ENCODE measurements at regions not wholly inside any gene's neighbourhood (a gene's known extent, or its start where the extent isn't known, plus 50 kb on each side); places are given as distances from the start of the nearest gene placed in this dataset.

DNA sequence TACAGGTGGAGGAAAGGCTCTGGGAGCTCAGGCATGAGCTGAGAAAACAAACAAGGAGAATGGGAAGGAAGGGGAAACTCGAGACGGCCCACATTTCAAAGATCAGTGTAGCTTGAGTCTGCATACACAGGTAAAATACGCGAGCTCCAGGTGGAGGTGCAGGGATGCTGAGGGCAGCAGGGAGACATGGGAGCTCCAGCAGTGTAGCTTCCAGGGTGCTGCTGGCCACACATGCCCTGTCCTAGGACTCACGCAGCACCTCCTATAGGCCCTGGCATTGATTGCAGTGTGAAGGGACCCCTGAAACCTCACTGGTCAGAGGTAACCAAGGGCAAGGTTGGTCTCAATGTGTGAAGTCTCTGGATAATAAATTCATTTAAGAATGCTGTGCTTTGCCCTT lies 362.8 kb upstream of the HS6ST1 start:
- no peak for DNase-seq

DNA sequence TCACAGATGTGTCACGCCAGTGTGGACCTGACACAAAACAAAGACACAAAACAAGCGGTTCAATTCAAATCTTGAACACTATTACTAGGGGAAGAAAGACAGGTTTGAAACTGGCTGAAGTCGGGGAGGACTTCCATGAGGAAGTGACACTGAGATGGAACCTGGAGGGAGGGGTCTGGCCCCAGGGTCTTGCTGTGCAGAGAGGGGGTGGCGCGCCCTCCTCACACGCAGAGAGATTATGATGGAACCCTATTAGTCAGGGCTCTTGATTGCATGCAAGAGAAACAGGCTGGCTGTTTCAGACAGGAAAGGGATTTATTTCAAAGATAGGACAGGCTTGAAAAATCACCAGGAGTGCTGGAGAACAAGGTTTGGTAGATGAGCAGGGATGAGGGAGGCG lies 363.6 kb upstream of the HS6ST1 start:
- no peak for DNase-seq

DNA sequence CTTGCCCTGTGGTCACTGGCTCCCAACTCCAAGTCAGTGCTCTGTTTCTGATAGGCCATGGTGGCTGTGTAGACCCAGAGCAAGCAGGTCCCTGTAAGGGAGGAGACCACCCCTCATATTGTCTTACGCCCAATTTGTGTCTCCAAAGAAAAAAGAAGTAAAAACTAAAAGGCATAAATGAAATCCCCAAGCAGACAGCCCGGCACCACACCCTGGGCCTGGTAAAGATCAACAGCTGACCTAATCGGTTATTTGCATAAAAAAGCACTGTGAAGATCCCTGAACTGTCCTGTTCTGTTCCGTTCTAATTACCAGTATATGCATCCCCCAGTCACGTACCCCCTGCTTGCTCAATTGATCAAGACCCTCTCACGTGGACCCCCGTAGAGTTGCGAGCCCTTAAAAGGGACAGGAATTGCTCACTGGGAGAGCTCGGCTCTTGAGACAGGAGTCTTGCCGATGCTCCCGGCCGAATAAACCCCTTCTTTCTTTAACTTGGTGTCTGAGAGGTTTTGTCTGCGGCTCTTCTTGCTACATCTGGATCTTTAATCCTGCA lies 364.1 kb upstream of the HS6ST1 start:
- no peak for DNase-seq

DNA sequence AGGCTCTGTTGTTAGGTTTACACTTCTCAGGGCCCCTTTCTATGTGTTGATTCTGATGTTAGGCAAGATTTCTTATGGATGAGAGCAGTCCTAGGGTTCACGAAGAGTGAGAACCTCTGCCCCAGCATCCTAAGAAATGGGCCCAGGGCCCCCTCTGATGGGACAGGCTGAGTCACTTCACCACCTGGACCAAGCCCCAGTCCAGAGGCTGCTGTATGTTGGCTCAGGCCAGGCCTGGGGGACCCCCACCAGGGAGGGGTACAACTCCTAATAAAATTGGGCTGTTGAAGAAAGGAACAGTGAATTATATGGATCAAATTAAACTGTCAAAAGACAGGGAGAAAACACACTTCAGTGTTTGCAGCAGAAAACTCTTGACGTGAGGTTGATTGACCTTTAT lies 365.9 kb upstream of the HS6ST1 start:
- DNase-seq = no peak

DNA sequence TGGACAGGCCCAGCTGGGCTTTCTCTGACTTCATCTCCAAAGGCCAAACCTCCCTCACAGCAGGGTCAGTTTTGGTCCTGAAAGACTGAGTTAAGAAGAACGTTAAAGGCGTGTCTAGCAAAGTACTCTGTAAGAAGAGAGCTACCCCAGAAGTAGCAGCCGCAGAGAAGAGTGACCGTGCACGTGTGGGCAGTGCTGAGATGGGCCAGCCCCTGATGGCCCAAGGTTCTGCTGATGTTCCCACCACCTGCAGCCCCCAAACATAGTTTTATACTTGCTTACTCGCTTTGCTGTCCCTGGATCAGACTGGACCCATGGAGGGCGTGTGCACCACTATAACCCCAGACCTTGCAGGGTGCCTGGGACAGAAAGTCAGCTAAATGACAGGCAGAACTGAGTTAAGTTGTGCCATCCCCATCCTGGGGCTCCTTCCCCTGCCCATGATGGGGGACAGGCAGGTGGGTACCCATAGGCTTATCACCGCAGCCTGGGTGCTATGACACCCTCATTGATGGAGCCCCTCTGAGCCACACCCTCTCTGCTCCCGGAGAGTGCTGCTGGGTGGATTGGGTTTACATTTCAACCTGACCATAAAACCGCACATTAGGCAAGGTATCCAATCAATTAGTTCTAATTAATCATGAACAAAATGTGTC lies 367.3 kb upstream of the HS6ST1 start:
- no peak for DNase-seq

DNA sequence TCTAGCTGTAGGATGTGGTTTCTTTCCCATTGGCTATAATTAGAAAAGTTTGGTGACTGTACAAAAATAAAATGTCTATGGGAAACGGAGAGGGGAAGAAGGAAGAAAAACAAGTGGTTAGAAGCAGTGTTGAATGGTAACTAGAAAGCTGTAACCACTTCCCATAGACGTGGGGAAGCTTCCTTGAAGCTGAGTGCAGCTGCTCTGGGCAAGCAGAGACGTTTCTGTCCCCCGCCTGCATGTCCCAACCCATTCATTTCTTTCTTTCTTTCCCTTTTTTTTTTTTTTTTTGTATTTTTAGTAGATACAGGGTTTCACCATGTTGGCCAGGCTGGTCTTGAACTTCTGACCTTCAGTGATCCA lies 367.8 kb upstream of the HS6ST1 start:
- no peak for DNase-seq

DNA sequence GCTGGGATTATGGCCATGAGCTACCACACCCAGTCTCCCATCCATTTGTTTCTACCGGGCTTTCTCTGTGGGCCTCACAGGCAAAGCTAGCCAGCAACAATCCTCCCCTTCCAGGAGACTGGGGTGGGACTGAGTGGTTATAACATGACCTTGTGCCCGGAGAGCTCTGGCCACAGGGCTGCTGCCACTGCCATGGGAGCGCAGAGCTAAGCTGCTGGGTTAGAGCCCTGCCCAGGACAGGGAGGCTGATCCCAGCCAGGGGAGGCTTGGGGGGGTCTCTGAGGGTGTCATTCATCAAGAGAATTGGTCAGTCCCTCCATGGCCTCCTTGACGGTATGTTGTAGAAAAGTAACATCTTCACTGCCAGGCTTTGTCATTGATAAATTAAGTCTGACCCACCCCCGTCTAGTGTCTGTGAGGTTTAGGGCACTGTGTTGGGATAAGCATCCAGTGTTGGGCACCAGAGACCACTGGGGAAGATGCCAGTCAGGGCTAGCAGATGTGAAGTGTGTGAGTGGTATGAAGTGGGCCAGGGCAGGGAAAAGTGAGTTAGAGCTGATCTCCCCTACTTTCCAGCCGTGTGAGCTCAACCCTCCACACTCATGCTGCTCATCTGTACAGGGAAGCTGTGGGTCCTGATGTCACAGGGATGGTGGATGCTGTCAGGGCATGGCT lies 368.4 kb upstream of the HS6ST1 start:
- DNase-seq = no peak

DNA sequence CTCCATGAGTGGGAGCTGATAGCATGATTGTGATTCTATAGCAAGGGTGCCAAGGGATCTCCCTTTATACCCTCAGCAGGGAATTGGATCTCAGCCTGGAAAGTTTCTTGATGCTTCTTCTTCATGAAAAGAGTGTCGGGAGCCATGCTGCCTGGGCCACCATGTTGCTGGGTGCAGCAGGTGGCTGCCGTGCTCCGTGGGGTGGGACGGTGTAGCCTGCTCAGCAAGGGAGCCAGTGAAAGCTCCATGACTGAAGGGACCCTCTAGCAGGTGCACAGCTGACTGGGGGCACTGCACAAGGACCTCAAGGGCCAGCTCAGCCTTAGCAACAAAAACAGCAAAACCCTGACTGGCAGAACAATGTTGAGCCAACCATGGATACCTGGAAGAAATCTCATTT lies 368.9 kb upstream of the HS6ST1 start:
- DNase-seq = no peak

DNA sequence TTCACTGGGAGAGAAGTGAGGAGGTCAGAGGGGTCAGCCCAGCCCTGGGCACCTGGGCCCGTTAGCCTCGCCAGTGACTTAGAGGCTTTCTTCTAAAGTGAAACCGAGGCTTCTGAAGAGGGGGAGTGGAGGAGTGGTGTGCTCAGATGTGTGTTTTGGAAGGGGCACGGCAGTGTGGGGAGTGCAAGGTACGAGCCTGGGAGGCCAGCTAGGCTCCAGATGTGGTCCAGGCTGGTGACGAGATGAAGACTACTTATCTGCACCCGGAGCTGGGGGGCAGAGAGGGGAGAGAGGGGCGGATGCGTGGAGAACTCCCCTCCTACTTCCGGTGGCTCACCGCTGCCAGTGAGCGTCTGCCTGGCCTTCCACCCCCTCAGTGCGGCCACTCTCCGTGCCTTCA lies 371.3 kb upstream of the HS6ST1 start:
- DNase-seq = no peak

DNA sequence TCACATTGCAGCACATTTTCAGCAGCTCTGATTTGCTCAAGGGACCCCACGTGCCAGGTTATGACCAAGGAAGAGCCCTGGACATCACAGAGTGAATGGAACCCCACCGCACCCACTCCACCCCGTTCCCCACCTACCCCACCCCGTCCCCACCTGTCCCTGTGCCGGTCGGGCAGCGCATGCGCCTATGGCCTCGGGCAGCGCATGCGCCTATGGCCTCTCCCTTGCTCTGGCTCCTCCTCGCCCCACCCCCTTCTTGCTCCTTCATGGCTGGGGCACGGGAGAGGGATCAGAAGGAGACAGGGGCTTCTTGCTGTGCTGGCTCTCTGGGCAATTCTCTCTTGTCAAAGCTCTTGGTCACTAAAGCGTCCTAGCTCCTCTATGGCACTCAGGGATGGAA lies 371.8 kb upstream of the HS6ST1 start:
- DNase-seq = no peak

DNA sequence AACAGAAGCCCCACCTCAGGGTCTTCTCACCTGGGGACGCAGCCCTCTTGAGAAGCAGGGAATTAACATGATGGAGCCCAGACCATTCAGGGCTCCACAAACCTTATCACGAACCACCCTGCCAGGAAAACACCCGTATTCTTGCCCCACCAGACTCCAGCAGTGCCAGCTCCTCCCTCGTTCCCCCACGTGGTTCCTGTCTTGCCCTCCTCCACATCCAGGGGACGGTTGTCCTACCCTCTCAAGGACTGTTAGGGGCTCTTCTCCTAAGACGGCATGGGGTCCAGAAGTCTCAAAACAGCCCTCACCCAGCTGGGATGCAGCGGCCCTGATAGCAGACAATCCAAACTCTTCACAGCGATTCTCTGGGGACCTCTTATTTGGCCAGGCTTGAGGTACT lies 372.2 kb upstream of the HS6ST1 start:
- DNase-seq = no peak

DNA sequence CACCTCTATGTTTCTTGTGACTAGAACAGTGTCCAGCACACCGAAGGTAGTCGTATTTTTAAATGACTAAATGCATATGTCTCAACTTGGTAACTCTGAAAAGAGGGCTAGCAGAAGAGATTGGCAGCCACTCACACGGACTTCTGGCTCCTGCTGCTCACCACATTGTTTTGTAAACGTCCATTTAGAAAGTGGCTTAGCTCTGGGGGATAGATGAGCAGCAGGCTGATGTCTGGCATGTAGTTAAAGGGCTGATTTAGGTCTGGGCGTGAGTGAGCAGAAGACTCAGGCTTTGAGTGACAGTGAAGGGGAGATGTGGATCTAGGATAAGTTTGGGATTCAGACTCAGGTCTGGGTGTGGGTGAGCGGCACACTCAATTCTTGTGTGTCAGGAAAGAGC lies 372.9 kb upstream of the HS6ST1 start:
- no peak for DNase-seq

DNA sequence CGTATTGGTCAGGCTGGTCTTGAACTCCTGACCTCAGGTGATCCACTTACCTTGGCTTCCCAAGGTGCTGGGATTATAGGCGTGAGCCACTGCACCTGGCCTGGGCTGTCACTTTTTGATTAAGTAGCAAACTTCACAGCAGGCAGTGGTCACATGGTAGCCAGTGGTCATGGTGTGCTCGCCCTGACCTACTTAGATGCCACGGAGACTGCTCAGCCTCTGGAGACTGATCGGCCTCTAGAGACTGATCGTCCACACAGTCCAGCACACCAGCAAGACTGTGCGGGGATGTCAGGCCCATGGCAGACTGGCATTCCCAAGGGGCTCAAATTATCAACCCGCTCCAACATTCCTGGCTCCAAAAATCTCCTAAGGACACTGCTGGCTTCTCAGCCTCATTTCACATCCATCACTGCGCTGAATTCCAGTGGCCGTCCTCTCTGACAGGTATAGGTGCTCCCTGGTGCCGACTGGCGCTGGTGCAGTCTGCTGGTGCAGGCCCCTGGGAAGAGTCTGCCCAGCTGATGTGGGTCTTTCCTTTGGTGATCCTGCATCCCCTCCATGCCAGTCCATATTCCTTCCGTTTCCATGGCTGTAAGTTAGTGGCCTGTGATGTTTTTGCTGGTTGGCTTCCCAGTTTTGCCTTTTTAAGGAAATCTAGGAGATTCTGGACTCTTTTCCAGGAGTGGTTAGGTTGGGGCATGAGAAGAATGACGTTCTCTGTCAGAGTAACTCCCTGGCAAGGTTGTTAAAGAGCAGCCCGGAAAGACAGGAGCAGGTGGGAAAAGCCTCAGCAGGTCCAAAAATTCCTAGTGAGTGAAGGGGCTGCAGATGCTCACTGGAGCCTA lies 374.5 kb upstream of the HS6ST1 start:
- no peak for DNase-seq

DNA sequence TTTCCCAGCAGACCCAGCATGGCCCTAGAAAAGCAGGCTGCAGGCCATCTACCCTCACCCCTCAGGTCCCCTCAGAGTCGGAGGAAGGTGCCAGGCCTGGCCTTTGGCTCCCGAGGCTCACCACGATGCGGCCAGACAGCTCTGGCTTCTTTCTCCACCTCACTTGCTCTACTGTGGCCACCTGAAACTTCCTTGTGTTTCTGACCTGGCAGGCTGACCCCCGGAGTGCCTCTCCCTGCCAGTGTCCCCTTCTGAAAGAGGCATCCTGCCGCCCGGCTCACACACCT lies 375.0 kb upstream of the HS6ST1 start:
- DNase-seq = no peak

DNA sequence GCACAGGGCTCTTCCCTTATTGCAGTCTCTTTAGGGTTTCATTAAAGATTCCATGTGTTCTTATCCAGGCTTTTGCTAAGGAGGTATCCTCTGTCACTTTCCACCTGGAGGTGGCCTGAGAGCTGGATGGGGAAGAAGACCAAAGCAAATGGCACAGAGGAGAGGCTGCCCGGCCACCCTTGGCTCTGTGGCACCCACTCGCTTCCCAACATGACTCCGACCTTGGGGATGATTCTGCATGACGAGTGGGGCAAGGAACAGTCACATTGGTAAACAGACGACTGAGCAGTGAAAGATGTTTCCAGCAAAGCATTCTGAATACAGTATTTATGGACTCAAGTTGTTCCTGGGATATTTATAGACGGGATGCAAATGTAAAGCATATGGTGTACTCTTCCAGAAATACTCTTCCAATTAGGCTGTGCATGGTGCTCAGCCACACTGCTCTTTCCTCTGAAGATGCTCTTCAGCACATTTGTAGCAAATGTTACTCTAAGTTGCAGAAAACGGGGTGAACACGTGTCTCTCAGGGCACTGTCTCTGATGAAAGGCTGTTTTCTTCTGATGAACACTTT lies 377.1 kb upstream of the HS6ST1 start:
- no peak for DNase-seq

DNA sequence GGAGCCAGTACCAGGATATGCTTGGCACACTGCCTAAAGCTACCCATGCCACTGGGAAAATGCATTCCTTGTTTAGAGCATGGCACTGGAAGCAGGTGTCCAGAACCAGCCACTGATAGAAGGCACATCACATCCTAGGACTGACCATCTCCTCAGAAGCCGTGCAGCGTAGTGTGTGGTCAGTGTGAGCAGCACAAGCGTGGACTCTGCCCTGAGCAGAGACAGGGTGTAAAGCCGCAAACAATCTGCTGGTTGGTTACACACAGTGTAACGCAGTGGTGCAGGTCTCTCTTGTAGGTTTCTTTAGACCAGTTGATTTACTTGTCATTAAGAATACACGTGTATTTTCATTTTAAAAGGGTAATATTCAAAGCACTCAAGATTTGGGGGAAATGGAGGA lies 377.8 kb upstream of the HS6ST1 start:
- DNase-seq = no peak

DNA sequence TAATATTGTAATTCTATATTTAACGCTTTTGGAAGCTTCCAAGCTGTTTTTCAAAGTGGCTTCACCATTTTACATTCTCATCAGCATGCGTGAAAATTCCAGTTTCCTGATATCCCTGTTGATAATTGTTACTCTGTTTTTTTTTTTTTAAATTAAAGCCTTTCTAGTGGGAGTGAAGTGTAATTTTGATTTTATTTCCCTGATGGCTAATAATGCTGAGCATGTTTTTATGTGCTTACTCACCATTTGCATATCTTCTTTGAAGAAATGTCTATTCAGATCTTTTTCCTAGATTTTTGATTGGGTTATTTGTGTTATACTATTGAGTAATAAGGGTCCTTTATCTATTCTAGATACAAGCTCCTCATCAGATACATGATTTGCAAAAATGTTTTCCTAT lies 382.8 kb upstream of the HS6ST1 start:
- no peak for DNase-seq

DNA sequence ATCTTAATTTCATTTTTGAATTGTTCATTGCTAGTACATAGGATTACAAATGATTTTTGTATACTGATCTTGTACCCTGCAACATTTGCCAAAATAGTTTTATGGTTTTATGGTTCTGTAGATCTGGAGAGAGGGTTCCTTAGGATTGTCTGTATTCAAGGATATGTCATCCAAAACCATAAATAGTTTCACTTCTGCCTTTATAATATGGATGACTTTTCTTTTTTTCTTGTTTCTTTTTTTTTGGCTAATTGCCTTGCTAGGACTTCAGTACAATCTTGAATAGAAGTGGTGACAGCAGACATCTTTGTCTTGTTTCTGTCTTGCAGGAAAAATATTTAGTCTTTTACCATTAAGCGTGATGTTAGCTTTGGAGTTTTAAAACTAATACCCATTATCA lies 383.9 kb upstream of the HS6ST1 start:
- no peak for DNase-seq

DNA sequence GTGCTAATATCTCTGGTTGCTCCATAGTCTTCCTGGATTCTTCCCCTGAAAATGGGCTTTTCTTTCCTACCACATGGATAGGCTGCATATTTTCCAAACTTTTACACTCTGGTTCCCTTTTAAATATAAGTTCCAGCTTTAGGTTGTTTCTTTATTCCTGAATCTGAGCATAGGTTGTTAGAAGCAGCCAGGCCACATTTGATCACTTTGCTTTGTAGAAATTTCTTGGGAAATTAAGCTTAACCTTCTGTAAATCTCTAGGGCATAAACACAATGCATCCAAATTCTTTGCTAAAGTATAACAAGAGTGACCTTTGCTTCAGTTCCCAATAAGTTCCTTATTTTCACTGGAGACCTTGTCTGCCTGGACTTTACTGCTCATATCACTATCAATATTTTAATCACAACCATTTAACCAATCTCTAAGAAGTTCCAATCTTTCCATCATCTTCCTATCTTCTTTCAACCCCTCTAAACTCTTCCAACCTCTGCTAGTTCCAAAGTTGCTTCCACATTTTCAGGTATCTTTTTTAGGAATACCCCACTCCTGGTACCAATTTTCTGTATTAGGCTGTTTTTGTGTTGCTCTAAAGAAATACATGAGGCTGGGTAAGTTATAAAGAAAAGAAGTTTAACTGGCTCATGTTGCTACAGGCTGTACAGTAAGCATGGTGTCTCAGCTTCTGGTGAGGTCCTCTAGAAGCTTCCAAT lies 389.6 kb upstream of the HS6ST1 start:
- no peak for DNase-seq

DNA sequence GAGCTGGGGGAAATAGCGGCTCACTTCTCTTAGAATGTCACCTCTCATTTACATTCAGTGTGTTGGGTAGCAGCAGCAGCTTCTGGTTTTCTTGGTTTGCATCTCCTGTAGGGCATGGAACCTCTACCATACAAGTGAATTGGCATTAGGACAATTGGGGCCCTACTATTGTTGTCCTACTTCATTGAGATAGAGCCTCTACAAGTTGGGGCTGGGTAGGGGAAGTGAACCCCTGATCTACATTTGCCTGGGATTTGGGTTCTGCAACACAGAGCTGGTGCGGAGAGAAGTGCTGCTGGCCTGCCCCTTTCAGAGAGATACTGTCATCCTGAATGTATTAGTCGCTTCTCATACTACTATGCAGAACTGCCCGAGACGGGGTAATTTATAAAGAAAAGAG lies 391.6 kb upstream of the HS6ST1 start:
- no peak for DNase-seq

DNA sequence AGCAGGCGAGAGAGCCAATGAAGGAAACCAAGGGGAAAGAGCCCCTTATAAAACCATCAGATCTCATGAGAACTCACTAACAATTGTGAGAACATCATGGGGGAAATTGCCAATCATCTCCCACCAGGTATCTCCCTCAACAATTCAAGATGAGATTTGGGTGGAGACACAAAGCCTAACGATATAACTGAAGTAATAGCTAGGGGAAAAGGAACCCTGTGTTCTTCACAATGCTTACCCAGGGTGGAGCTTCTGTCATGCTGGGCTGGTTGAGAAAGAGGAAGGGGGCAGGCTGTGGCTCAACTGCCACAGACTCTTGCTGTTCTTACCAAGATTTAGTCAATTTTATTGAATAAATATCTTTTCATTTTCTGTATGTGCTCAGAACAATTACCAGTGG lies 392.1 kb upstream of the HS6ST1 start:
- DNase-seq = no peak

DNA sequence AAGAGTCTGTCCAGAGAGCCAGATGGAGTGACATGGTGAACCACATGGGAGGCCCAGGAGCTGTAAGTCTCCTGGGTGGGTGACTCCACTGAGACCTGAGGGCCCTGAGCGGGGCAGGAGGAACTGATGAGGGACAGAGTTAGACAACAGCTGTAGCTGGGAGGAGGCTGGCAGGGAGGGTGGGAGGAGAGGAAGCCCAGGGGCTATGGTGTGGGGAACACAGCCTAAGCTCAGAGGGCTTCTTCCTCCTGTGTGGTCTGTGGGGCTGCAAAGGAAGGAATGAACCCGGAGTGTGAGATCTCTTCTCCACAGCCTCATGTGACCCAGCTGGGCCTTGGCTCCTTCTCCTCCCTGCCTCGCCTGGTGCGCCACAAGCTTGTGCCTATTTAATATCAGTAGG lies 395.6 kb upstream of the HS6ST1 start:
- DNase-seq = no peak

DNA sequence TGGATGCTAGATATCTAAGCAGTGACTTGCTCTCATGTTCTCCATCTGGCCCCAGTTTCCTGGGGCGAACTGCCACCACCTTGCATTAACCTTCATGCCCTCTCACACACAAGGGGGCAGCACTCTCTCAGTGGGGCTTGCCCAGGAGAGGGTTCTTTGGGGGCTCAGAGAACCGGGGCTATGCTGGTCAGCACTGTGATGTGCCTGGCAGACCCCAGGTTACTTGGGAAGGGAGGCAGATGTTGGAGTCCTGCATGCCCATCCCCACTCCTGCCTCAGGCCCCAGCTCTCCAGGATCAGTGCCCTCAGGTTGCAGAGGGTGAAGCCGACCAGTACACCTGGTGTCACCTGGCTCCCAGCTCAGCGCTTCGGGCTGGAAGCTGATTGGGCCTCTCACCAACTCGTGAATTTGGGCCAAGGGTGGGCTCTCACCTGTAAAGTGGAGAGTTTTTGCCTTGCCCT lies 396.2 kb upstream of the HS6ST1 start:
- DNase-seq = no peak

All from CD4-positive, alpha-beta T cell treated with Interleukin-15 for 1 hour (primary cell).